OCI-LY3 (cell line): ENCODE measurements at regions not wholly inside any gene's neighbourhood (a gene's known extent, or its start where the extent isn't known, plus 50 kb on each side); places are given as distances from the start of the nearest gene placed in this dataset.

Source experiments
- CTCF ChIP-seq: fragments of 200-600, 300-600 bp; sonication (generic); IDR thresholded peaks from 2 replicates; pipeline ENCODE4 v1.5.1; 2014; ENCODE audit warnings: antibody characterized with exemption, low read length, low read depth
- EZH2phosphoT487 ChIP-seq: fragments of 200-600 bp; shearing (Covaris generic); IDR thresholded peaks from 2 replicates; pipeline ENCODE4 v1.6.1; 2018; ENCODE audit warnings: antibody characterized with exemption, mixed run types, low read depth

GRCh38 chr14:27612121-27612520 is 1014.3 kb upstream of the NOVA1 start:
- TF ChIP-seq CTCF, result no peak
- TF ChIP-seq EZH2phosphoT487, result no peak
